Activated CD8-positive, alpha-beta T cell treated with anti-CD3 and anti-CD28 coated beads for 36 hours (primary cell): ENCODE measurements at regions not wholly inside any gene's neighbourhood (a gene's known extent, or its start where the extent isn't known, plus 50 kb on each side); places are given as distances from the start of the nearest gene placed in this dataset.

Experiments used
- ATAC-seq: fragments of 200-7000 bp; cut with Tn5 transposase; one replicate; pipeline ENCODE4 v1.10.0; 2021; ENCODE audit warnings: mild to moderate bottlenecking, moderate library complexity
- CTCF ChIA-PET: fragments of 350-600 bp; sonication (Branson Sonifier 250); formaldehyde crosslinking; loops from one replicate; lab custom pipeline; 2021; ENCODE audit warnings: antibody characterized with exemption; lab: Charles Lee
- POLR2A ChIA-PET: fragments of 350-600 bp; sonication (Branson Sonifier 250); formaldehyde crosslinking; loops from one replicate; lab custom pipeline; 2021; ENCODE audit warnings: antibody characterized with exemption; lab: Charles Lee
- DNase-seq: peaks from one replicate; pipeline ENCODE4 v3.0.0-alpha.2; 2020
- H3K27ac Mint-ChIP-seq: one replicate; pipeline ENCODE4 v1.8.0; 2021; ENCODE audit warnings: mild to moderate bottlenecking, mixed read lengths
- H3K27me3 Mint-ChIP-seq: one replicate; pipeline ENCODE4 v1.8.0; 2021; ENCODE audit warnings: mixed read lengths
- H3K36me3 Mint-ChIP-seq: one replicate; pipeline ENCODE4 v1.8.0; 2021; ENCODE audit warnings: low read depth, mixed read lengths
- H3K4me1 Mint-ChIP-seq: one replicate; pipeline ENCODE4 v1.8.0; 2021; ENCODE audit warnings: low read depth, mixed read lengths
- H3K4me3 Mint-ChIP-seq: one replicate; pipeline ENCODE4 v1.8.0; 2021; ENCODE audit warnings: mild to moderate bottlenecking, moderate library complexity, mixed read lengths
- H3K9me3 Mint-ChIP-seq: one replicate; pipeline ENCODE4 v1.8.0; 2021; ENCODE audit warnings: mixed read lengths
- CTCF ChIP-seq: fragments of 200-600 bp; IDR thresholded peaks from one replicate; pipeline ENCODE4 v1.8.0; 2022; ENCODE audit warnings: antibody characterized with exemption, mild to moderate bottlenecking
- intact Hi-C: fragments of 100-400 bp; cut with micrococcal nuclease; formaldehyde crosslinking; loops from one replicate; pipeline ENCODE4 v1.10.0; 2022

GRCh38 chr4:95758001-95758400 lies 81.9 kb upstream of the PDHA2 start:
- Mint-ChIP-seq H3K4me1 (no peaks in the 10 kb centered on the region), H3K9me3 (no peaks in the 10 kb centered on the region), H3K27me3 (no peaks in the 10 kb centered on the region), H3K36me3 (no peaks in the 10 kb centered on the region), H3K4me3 (no peak overlapping the region), H3K27ac (no peak overlapping the region)
- ChIA-PET POLR2A (interaction anchor here (0.7 kb wide), 1 partner anchor 183 kb away, joined by 4 read pairs; no protein-coding TSS in a partner anchor), CTCF (no interaction called here)
- ATAC-seq (no peak), DNase-seq (no peak)
- intact Hi-C loops = no loop called here
- no peak for TF ChIP-seq CTCF

- Mint-ChIP-seq H3K4me1 (no peaks in the 10 kb centered on the region), H3K27me3 (no peaks in the 10 kb centered on the region), H3K36me3 (no peaks in the 10 kb centered on the region), H3K9me3 (no peaks in the 10 kb centered on the region), H3K27ac (no peak overlapping the region), H3K4me3 (no peak overlapping the region)
- ChIA-PET CTCF (no interaction called here), POLR2A (no interaction called here)
- TF ChIP-seq CTCF = no peak
- ATAC-seq (no peak), DNase-seq (no peak)
- intact Hi-C loops = no loop called here
Observed at GRCh38 chr4:95754667-95755066, 85.2 kb upstream of the PDHA2 start.

- intact Hi-C loops = no loop called here
- Mint-ChIP-seq H3K27me3 (no peaks in the 10 kb centered on the region), H3K36me3 (no peaks in the 10 kb centered on the region), H3K4me3 (no peak overlapping the region), H3K27ac (no peak overlapping the region), H3K9me3 (no peaks in the 10 kb centered on the region), H3K4me1 (no peaks in the 10 kb centered on the region)
- DNase-seq (no peak), ATAC-seq (no peak)
- ChIA-PET POLR2A (no interaction called here), CTCF (interaction anchor here (0.6 kb wide), 1 partner anchor 22 kb away, joined by 3 read pairs; no protein-coding TSS in a partner anchor)
- no peak for TF ChIP-seq CTCF
Observed at GRCh38 chr4:95749204-95749603, 90.7 kb upstream of the PDHA2 start.

GRCh38 chr4:95742872-95743271 lies 97.0 kb upstream of the PDHA2 start:
- intact Hi-C loops = no loop called here
- ChIA-PET CTCF (no interaction called here), POLR2A (no interaction called here)
- ATAC-seq (no peak), DNase-seq (no peak)
- H3K4me3 Mint-ChIP-seq = no peak overlapping the region
- no peaks in the 10 kb centered on the region for H3K27me3 Mint-ChIP-seq
- peaks cover 7% of the 10 kb centered on the region for H3K9me3 Mint-ChIP-seq
- no peaks in the 10 kb centered on the region for H3K36me3 Mint-ChIP-seq
- no peak overlapping the region for H3K27ac Mint-ChIP-seq
- no peak for TF ChIP-seq CTCF
- no peaks in the 10 kb centered on the region for H3K4me1 Mint-ChIP-seq

- ChIA-PET POLR2A (no interaction called here), CTCF (no interaction called here)
- no peaks in the 10 kb centered on the region for H3K36me3 Mint-ChIP-seq
- peaks cover 7% of the 10 kb centered on the region for H3K9me3 Mint-ChIP-seq
- intact Hi-C loops = no loop called here
- no peak for DNase-seq
- TF ChIP-seq CTCF = no peak
- no peaks in the 10 kb centered on the region for H3K4me1 Mint-ChIP-seq
- no peak overlapping the region for H3K27ac Mint-ChIP-seq
- no peak overlapping the region for H3K4me3 Mint-ChIP-seq
- no peaks in the 10 kb centered on the region for H3K27me3 Mint-ChIP-seq
- no peak for ATAC-seq
Observed at GRCh38 chr4:95742179-95742578, 97.7 kb upstream of the PDHA2 start.
